NCI-H524 treated with DMSO at 0.1 percent for 48 hours (cell line): ENCODE measurements at regions not wholly inside any gene's neighbourhood (a gene's known extent, or its start where the extent isn't known, plus 50 kb on each side); places are given as distances from the start of the nearest gene placed in this dataset.
"Not testable (repeated sequence)": the region's sequence is repeated elsewhere in the genome, so short reads cannot be mapped to it uniquely, and the experiment has no call there.

Source experiments
- DNase-seq: peaks from one replicate; lab custom pipeline; 2025; lab: John Stamatoyannopoulos, UW

DNA sequence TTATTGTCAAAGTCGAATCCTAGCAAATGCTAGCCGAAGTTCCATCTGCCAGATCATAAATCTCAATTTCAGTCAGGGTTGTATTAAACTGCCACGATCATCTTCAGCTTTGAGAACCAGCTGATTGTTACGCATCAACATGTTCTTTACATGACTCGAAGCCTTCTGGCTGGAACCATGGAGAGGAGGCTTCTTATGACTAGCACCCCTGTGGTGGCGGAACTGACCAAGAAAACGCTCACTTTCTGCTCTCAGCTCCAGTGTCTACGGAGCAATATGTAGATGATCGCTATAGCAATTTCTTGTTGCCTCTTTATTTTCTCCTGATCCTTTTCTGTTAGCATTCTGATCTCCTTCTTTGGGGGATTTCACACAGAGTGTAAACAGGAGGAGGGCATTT is 479.4 kb upstream of the SLC35B3 start:
- no peak for DNase-seq

DNA sequence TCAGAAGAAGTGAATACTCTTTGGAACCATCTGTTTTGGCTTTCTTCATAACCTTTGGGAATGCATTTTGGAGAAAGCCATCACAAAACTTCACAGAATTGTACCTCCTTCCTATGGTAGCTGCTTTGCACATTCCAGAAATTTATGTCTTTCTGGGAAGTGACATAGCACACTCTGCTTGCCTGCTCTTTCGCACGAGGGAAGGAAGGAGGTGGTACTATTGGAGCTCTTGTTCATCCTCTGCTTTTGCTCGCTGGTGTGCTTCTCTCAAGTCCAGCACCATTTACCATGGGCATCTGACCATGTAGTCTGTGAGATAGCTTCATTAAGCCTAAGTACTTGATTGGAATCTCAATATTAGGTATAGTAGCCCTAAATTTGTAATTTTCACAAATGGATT is 473.3 kb upstream of the SLC35B3 start:
- no peak for DNase-seq

DNA sequence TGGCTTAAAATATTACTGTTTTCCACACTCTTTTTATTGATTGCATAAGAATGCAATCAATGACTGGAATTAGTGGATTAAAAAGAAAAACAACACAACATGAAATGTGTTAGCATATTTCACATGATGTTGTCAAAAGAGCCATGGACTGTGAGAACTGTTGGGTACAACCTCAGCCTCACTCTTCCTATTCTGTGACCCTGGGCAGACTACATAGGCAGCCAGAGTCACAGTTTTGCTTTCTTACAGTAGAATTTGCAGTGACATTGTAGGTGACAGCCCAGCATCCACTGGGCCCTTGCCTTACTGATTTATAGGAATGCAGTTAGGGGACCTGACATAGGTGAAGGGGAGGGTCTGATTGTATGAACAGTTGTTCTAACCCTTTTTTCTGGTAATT is 471.4 kb upstream of the SLC35B3 start:
- no peak for DNase-seq

DNA sequence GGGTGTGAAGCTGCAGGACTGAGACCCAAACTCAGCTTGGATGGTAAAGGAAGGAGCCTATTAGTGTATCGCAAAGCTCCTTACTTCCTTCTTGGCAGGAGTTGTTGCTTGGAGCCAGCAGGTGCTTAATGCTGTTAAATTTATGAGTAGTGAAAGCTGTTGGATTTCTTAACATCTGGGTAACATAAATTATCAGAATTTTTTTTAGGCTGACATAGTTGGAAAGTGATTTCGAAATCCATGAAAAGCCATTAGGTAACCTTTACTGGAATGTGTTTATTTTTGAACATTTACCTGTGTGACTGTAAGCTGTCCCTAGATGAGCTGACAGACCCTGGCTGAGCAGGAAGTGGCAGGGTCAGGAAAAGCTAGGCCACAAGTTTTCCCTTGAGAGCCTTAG is 470.4 kb upstream of the SLC35B3 start:
- DNase-seq, result no peak

DNA sequence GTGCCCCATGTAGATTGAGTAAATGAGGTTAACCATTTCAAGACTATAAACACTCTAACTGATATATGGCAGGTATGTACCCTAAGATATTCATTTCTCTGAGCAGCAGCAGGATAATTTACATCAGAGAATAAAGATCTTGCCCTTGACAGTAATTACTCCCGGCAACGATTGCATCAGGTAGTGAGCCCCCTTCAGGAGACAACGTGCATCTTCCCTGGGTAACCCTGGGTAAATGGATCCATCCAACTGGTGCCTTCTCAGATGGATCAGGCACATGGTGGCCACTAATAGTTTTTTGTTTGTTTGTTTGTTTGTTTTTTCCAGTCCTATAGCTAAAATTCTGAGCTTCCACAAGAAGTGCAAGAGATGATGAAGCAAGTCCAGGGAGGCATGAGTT is 469.4 kb upstream of the SLC35B3 start:
- no peak for DNase-seq

DNA sequence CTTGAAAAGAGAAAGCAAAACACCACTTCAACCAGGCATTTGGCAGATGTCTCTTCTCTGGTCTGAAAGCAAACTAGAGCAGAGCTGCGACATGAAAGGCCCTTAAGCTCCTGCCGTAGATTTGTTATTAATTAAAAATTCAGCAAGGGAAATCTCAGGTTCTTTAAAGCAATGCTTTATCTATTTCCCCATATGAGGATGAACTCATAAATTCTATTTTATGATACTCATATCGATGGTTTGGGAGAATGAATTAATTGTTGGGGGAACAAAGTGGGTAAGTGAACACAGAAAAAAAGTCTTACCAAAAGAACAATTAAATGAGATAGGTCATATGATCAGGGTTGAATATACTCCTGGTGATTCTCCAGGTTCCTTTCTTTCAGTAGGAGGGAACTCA is 464.7 kb upstream of the SLC35B3 start:
- no peak for DNase-seq

DNA sequence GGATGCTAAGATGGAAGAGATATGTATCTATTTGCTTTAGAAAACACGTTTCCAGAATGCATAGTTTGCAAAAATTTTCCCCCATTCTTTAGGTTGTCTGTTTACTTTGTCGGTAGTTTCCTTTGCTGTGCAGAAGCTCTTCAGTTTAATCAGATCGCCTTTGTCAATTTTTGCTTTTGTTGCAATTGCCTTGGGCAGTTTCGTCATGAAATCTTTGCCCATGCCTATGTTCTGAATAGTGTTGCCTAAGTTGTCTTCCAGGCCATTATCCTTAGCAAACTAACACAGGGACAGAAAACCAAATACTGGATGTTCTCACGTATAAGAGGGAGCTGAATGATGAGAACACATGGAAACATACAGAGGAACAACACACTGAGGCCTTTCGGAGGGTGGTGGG is 454.2 kb upstream of the SLC35B3 start:
- DNase-seq, result no peak

DNA sequence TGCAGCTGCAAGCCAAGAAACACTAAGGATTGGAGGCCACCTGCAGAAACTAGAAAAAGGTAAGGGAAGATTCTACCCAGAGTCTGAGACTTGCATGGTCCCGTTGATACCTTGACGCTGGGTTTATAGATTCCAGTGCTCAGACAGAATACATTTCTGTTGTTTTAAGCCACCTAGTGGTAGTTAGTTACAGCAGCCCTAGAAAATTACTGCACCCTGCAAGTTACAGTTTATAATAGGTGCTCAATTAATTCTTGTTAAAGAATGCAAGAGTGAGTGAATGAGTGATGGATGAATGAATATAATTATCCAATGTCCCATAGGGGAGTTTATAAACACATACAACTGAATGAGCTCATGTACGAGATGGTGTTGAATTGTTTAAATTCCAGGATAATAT is 453.1 kb upstream of the SLC35B3 start:
- no peak for DNase-seq

DNA sequence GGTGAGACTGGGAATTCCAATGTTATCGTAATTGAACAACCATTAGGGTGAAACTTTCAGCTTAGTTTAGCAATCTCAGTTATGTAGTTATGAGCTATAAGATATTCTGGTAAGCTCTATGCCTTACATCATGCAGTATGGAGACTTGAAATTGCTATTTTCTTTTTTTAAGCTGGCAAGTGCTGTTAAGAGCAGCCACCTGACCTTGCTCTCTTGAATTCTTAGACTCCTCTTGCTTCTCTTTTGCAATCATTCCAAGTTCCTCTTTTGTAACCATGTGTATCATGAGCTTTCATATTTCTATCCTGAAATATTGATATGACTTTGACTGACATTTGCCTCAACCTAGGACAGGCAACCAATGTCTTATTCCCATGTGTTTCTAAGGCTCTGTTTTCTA is 446.3 kb upstream of the SLC35B3 start:
- no peak for DNase-seq

DNA sequence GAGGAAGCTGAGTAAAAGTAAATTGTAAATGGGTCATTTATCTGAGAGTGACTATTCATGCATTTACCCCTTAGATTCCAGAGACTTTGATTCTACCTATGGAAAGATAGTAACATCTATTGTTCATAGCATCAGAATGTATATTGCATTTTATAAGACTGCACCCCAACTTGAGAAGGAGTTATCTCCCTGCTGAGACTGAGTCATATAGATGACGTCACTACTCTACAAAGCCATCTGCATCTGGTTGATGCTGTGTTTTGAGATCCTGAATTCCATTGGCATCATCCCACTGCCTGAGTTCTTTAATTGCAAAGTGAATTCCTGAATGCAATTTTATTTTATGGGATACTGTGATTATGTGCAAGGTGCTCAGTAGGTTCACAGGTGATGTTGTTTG is 444.0 kb upstream of the SLC35B3 start:
- DNase-seq, result no peak

DNA sequence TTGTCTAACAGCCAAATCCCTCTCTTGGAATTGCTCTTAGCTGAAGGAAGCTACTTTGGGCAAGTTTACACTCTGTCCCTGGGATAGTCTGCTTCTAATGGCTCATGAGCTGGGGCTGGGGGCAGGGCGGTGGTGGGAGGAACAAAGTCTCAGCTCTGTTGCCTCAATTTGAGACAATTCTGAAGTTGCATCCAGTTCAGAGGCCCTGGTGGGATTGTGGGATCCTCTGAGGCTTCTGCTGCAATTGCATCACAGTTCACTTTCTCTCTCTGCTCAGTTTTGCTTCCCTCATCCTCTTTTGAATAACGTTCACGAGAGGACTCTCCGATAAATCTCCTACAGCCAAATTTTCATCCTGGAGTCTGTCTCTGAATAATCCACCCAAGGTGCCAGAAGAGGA is 440.6 kb upstream of the SLC35B3 start:
- DNase-seq, result no peak

DNA sequence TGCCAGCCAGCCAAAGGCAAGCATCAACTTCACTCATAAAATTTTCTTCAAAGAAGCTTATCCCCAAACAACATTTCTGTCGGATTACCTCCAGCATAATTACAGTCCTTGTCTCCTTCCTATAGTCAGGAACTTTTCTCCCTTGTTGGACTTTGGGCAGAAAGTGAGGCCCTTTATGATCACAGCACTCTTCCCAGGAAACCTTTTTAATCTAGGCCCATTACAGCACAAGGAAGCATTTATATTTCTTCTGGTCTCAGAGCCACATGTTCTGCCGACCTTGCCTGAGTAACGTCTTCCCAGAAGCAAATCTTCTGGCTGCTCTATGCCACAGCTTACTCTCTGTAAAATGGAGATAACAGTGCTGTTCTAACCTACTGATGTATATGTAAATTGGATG is 437.2 kb upstream of the SLC35B3 start:
- no peak for DNase-seq

DNA sequence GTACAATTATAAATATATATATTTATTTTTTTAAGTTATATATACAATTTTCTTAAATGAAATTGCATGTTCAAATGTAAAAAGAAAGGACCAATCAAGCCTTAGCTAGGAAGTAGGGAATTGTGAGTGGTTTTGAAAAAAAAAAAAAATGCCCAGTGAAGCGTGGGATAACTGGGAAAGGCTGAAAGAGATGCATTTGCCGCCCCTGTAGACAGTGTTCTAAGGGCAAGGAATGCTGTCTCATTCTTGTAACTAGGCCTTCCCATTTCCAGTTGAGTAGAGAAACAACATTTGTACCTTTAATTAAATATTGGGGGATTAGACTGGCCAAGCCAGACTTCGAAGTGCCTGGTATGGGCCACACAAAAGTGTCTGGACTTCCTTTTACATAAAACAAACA is 430.1 kb upstream of the SLC35B3 start:
- DNase-seq, result no peak

DNA sequence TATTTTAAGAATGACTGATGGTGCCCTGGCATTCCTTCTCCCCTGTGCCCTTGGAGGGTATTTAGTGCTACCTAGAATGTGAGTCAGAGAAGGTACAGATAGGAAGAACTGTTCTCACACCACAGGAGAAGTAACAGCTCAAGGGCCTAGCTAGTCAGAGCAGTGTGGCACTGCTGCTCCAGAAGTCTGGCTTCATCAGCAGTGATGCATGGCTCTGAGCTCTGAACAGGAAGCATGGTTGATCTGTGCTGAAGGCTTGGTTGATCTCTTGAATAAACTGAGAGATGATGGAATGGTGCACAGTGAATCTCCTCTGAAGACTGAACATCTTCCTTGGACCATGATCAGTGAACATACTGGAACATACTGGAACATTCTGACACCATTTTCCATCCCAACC is 425.3 kb upstream of the SLC35B3 start:
- DNase-seq, result no peak

DNA sequence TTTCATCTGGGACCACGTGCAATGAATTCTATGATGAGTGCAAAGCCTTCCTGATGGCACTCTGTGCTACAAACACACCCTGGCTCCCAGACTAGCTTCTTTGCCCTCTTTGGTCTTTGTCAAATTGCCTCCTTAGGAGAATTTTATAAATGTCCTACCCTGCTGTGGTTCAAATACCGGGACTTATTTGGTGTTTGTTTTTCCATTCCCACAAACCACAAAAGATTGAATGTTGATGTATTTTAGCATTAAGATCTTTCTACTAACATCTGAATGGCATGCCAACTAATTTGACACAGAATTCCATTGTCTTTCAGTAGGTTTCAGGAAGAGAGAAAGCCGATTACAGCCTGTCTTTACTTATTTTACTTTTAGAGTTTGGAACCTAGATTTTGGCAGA is 424.2 kb upstream of the SLC35B3 start:
- no peak for DNase-seq

DNA sequence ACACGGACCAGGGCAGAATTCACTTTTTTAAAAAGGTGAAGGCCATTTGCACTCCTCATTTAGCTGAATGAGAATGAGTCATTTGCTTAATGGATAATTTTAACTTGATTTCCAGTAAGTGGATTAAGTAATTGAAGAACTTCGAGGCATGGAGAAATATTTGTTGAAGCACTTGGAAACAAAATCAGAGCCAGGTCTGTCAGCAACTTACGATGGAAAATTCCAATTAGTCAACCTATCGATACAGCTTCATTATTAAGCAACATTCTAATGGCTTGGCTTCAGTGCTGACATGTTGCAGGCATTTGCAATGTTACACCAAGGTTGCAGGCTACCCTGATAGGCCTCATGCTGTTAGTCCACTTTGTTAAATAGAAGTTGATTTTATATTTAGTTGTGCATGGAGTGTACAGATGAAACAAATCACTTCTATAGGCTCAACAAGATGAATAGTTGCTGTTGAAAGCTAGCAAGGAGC is 423.5 kb upstream of the SLC35B3 start:
- DNase-seq, result no peak

DNA sequence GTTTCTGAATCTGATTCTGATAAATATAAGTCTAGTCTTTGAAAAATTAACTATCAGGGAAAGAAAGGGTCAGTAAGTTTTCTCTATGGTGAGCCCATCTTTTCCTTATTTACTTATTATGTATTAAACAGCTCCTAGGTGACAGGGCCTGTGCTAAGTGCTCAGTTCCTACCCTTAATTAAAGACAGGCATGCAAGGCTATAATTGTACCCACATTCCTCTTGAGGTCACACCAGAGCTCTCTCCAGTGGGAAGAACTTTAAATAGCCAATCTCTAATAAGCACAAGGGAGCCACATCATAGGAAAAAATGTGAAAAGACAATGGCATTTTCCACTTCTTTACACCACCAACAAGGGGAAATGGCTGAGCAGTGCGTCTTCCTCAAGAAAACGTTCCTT is 421.8 kb upstream of the SLC35B3 start:
- no peak for DNase-seq

DNA sequence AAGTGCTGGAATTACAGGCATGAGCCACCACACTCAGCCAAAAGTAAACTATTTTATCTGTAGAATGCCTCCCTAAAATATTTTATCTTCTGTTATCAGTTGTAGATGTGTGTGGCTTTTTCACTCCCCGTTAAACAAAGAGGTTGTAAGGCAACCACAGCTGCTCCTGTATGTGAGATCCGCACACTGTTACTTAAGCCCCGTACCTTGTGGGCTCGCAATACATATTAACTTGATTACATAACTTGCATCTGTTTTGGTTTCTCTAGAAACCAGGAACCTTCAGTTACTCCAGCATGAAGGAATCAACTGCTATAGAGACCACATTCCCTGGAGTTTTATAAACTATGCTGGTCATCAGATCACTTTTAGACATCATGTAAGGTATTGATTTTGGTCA is 420.1 kb upstream of the SLC35B3 start:
- DNase-seq, result no peak

DNA sequence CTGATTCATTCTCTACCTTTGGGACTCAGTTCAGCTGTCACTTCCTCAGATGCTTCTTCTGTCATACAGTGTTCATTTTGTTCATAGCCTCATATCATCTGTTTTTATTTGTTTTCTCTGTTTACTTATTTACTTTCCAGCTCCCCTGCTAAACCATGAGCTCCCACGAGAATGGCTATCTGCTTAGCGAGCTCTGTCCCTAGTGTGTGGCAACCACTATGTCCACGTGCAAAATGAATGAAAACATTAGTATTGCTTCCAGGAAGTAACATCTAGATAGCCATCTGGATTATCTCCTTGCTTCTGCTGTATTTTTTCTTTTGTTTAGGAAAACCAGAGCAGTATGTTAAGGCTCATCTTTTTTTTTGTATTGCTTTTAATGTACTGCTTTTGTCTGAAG is 417.0 kb upstream of the SLC35B3 start:
- DNase-seq, result no peak

DNA sequence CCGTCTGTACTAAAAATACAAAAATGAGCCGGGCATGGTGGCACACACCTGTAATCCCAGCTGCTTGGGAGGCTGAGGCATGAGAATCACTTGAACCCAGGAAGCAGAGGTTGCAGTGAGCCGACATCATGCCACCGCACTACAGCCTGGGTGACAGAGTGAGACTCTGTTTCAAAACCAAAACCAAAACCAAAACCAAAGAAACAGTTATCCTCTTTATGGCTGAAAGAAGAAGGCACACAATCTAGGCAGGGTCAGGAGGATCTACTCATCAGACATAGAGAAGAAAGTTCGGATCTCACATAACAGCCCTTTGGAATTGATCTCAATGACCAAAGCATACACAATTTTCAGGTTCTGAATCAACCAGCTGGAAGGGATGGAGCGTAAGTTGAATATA is 411.3 kb upstream of the SLC35B3 start:
- DNase-seq, result not testable (repeated sequence)

DNA sequence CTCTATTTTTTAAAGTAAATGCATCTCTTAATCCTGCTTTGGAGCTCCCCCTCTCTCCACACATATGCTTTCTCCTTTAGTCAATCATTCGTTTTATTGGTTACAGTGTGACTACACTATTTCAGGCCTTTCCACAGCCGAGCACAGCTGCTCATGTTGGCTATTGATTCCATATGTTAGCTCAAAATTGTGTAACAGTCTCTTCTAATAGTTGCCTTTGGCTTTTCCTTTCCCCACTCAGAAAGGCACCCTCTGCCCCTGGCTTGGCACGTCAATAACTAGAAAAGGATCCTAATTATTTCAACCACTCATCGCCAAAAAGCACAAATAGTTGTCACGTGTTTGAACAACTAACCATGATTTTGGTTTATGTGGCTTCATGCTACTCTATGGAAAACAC is 410.3 kb upstream of the SLC35B3 start:
- DNase-seq, result no peak

DNA sequence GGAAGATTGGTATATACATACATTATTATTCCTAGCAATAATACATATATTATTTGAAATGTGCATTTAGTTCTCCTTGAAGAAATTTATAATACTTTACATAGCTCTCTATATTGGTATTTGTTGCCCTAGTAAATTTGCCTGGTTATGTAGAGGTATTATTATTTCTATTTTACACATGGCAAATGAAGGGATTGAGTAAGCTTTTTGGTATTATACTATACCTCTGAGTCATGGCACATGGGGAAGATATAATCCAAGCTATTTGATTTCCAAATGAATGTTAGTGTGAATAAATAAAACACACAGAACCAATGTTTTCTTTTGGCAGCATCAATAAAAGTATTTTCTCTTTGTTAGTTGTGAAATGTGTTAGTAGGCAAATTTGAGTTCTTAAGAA is 409.6 kb upstream of the SLC35B3 start:
- DNase-seq, result no peak

DNA sequence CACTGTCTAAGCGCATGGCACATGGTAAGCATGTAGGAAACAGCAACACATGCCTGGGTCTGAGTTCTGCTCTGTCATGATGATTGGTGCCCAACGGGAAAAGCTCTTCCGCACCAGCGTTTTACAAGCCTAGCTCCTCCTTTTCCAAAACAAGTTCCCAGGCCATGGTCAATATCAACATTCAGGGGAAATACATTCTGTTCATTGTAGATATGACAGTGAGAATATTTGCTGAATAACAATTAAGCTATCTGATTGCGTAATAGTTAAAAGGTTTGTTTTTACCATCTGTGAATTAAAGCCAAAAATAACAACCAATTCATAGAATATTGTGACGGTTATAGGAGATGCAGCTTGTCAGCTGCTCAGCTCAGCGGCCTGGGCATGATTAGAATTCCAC is 404.3 kb upstream of the SLC35B3 start:
- DNase-seq, result no peak

DNA sequence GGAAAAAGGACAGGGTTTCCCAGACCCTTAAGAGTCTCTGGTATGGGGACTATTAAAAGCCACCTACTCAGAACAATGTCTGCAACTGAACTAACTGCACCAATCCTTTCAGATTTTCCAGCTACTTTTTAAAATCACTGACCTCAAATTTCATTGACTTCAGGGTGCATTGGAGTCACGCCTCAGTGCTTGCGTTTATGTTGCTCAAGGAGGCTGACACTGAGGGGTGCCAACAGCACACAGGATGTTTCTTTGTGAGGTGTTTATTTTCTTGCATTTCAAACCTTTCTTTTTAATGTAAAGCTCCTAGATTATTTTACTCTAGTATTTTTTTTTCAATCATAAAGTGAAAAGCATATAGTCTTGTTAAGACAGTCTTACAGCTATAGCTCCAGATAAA is 402.0 kb upstream of the SLC35B3 start:
- no peak for DNase-seq

DNA sequence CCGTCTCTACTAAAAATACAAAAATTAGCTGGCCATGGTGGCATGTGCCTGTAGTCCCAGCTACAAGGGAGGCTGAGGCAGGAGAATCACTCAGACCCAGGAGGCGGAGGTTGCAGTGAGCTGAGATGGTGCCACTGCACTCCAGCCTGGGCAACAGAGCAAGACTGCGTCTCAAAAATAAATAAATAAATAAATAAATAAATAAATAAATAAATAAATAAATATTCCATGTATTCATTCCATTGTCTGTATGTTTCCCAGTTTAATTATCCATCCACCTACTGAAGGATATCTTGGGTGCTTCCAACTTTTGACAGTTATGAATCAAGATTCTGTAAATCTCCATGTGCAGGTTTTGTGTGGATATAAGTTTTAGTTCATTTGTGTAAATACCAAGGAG is 397.4 kb upstream of the SLC35B3 start:
- DNase-seq, result not testable (repeated sequence)
